GM19455 (cell line): ENCODE measurements at regions not wholly inside any gene's neighbourhood (a gene's known extent, or its start where the extent isn't known, plus 50 kb on each side); places are given as distances from the start of the nearest gene placed in this dataset.

Experiments
- ATAC-seq: cut with Tn5 transposase; IDR thresholded peaks from one replicate; pipeline ENCODE4 v1.9.1; 2021; ENCODE audit not compliant: unreplicated experiment

GRCh38 chr1:191134796-191135195, 657.1 kb upstream of the BRINP3 start:
- ATAC-seq, result no peak

DNA sequence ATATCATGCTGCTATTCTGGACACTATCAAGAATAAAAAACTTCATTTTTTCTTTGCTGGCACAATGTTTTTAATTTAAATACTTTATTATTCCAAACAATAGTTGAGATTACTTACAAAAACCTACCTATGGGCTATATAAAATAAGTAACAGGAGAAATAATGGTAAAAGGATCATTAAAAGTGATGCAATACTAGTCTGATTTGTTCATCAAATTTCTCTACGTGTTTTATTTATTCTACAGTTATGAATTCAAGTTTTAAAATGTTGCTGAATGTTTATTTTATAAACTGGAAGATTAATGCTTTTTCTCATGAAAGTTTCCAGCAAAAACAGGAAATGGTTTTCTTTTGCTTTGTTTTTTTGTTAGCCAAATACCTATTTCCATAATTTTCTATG, 662.4 kb upstream of the BRINP3 start:
- ATAC-seq, result no peak

DNA sequence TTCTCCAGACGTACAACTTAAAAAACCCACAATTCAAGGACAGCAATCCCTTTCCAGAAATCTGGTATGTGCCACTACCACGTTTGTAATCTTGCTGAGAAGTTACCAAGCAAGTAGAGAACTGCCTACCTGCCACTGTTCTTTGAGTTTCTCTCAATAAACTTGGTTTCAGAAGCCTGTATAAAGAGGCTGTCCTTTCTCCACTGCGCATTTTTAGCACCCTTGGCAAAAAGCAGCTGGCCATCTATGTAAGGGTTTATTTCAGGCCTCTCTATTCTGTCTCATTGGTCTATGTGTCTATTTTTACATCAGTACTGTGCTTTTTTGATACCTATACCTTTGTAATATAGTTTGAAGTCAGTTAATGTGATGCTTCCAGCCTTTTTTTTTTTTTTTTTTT, 665.1 kb upstream of the BRINP3 start:
- no peak for ATAC-seq

- no peak for ATAC-seq
Measured at GRCh38 chr1:191145834-191146233, 668.2 kb upstream of the BRINP3 start.

DNA sequence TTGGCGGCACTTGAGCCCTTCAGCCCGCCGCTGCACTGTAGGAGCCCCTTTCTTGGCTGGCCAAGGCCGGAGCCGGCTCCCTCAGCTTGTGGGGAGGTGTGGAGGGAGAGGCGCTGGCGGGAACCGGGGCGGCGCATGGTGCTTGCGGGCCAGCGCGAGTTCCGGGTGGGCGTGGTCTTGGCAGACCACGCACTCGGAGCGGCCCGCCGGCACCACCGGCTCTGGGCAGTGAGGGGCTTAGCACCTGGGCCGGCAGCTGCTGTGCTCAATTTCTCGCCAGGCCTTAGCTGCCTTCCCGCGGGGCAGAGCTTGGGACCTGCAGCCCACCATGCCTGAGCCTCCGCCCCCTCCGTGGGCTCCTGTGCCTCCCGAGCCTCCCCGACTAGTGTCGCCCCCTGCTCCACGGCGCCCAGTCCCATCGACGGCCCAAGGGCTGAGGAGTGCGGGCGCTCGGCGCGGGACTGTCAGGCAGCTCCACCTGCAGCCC, 673.7 kb upstream of the BRINP3 start:
- ATAC-seq, result no peak

GRCh38 chr1:191152776-191153175, 675.1 kb upstream of the BRINP3 start:
- ATAC-seq, result no peak

DNA sequence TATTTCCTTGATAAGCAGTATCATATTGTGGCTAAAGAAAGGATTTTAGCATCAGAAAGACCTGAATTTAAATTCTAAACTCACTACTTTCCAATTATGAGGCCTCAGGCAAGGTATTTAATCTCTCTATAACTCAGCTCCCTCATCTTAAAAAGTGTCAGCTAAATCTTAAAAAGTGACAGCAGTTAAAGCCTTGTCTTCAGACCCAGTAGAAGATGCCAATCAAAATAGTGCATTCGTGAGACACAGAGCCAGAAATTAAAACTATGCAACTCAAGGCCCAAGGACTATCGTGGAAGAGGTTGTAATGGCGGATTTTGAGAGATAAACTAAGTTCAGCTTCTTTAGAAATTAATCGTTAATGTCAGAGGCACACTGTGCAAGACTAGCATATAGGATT, 677.5 kb upstream of the BRINP3 start:
- no peak for ATAC-seq

DNA sequence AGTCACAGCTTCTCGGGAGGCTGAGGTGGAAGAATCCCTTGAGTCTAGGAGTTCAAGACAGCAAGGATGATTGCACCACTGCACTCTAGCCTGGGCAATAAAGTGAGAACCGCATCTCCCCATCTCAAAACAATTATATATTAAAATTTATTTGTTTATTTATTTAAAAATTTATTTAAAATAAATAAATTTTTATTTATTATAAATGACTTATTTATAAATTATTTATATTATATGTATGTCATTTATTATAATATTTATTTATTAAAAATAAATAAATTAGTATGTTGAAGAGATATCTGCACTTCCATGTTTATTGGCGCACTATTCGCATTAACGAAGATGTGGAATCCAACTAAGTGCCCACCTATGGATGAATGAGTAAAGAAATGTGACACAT, 683.2 kb upstream of the BRINP3 start:
- no peak for ATAC-seq

DNA sequence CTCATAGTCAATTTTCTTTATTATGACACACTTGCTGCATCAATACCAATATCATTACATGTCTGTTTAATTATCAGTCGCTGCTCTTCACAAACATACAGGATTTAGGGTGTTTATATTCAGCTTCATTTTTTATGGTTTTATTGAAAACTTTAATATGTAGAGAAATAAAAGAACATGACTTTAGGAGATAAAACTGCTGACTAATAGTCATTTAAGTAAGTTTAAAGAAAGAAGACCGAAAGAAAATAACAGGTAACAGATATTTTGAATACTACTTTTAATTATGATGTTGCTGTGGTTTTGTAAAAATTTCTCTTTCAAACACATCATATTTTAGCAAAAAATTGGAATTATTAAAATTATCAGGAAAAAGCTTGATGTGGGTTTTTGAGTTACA, 685.1 kb upstream of the BRINP3 start:
- no peak for ATAC-seq

DNA sequence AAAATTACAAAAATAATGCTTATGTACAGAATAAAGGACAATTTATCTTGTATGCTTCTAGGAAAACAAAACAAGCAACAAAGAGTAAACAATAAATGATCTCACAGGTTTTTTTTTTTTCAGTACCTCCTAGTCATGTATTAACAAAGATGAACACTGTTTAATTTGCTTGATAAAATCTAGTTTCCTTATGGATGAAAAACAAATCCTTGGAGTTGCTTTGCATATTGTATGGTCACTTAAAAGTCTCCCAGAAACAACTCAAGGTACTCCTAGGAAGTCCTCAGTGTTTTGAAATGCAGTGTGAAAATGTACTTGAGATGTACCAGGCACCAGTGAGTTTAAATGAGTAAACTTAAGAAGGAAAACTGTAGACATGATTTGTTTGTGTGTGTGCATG, 686.0 kb upstream of the BRINP3 start:
- ATAC-seq, result no peak

DNA sequence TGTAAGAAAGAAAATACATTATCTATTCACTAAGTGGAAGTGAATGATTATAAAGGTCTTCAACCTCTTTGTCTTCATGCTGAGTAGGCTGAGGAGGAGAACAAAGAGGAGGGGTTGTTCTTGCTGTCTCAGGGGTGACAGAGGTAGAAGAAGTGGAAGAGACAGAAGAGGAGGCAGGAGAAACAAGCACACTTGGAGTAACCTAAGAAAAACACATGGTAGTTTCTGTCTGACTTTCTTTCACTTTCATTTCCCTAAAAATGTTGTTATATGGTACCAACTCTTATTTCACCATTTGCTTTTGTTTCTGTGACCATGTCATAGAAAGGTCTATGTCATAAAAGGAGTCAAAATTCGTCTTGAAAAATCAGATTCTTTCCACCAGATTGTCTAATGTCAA, 696.6 kb upstream of the BRINP3 start:
- peak; percentile 99 for ATAC-seq

DNA sequence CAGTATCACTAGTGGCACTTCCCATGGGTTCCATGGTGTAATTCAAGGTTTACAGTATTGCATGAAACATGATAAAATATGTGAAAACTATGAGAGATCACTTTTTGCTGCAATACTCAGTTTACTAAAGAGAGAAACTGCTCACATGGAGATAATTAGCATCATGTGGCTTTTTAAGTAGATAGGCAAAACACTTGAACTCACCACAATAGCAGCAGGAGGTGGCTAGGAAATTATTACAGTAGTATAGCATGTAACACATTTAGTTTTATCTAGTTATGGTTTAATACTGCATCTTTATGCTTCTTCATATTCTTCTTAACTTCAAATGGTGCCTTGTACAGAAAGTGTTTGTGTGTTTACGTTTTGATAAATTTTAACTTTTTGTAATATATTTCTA, 698.5 kb upstream of the BRINP3 start:
- ATAC-seq, result no peak

- ATAC-seq, result no peak
Measured at GRCh38 chr1:191206513-191207207, 729.0 kb upstream of the BRINP3 start.

- ATAC-seq, result no peak
Measured at GRCh38 chr1:191222206-191222605, 744.5 kb upstream of the BRINP3 start.

GRCh38 chr1:191240925-191241324, 763.3 kb upstream of the BRINP3 start:
- no peak for ATAC-seq

DNA sequence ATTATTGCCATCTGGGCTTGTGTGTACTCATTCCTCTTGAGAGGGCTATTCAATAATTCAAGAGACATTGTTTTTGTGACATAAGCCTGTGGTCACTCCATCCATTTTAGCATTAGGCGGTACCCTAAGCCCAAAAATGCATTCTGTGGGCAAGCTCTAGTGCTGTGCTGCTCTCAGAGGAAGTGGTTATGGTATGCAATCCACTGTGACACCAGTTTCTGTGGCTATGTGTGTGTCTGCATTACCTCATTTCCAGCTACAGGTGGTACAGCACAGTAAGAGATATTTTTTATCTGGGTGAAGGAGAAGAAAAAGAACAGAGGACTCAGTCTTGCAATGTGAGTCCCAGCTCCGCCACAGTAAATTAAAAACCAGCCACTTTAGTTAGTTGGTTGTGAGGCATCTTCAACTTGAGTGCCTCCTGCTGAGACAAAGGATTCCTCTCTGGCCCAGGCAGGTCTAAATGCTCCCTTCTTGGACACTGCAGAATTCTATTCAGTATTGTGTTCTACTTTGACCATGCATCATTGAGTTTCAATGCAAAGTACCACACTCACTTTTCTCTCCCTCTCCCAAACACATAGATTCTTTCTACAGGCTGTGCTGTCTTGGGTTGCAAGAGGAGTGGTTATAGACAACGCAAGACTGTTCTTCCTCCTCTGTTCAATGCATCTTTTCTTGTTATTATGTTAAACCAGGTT, 777.8 kb upstream of the BRINP3 start:
- ATAC-seq, result no peak

GRCh38 chr1:191256917-191257316, 779.3 kb upstream of the BRINP3 start:
- no peak for ATAC-seq

DNA sequence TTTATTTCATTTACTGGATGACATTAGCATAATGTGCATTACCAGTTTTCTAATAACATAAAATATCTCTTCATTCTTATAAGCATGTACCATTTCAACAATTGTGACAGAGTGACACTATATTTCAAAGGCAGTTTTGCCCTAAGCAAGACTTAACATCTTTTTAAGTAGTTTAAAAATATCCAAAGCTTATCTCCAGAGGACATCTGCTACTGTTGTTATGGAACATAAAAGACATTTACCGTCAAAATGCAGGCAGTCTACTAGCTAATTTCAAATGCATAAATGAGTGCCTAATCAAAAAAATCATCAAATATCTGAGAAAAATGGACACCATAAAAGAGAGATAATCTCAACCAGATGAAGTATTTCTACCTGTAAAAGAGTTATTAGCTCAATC, 782.4 kb upstream of the BRINP3 start:
- ATAC-seq, result no peak

GRCh38 chr1:191261111-191261510, 783.4 kb upstream of the BRINP3 start:
- ATAC-seq, result no peak

DNA sequence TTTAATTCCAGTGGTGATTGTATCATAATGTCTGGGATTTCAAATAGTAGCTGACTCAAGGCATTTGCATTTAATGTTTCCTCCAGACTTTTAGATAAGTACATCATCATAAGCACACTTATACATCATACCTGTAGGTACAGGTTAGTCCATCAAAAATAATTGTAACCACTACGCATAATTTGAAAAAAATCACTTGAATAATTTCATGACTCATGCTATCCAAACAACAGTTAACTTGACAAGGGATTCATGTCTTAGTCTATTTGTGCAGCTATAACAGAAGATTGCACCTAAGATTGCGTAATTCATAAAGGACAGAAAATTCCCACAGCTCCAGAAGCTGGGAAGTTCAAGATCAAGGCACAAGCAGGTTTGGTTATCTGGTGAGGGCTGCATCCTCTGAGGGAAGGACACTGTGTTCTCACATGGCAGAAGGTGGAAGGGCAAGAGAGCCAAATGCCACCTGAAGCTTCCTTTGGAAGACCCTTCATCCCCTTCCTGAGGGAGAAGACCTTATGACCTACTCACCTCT, 801.7 kb upstream of the BRINP3 start:
- ATAC-seq, result no peak

- no peak for ATAC-seq
Measured at GRCh38 chr1:191284175-191284574, 806.5 kb upstream of the BRINP3 start.

GRCh38 chr1:191290441-191290840, 812.8 kb upstream of the BRINP3 start:
- ATAC-seq, result no peak
